ENCODE measurements at regions not wholly inside any gene's neighbourhood (a gene's known extent, or its start where the extent isn't known, plus 50 kb on each side); places are given as distances from the start of the nearest gene placed in this dataset.

GRCh38 chr21:45592208-45592619, 50.0 kb upstream of the SLC19A1 start:
- H3K36me3 ChIP-seq (ENCODE audit: control insufficient read depth in 3 of 3, insufficient read depth in 3 of 3, low read length in 3 of 3), result no peaks in the 10 kb centered on the region
- H3K27me3 ChIP-seq (ENCODE audit: control insufficient read depth in 3 of 3, insufficient read depth in 3 of 3, low read length in 3 of 3), result peaks cover 46 to 56% (median 51%) of the 10 kb centered on the region in 3 donors

GRCh38 chr21:45592626-45593134, 50.4 kb upstream of the SLC19A1 start:
- H3K4me1 ChIP-seq (ENCODE audit: control insufficient read depth in 3 of 3, insufficient read depth in 3 of 3, low read length in 3 of 3), result no peaks in the 10 kb centered on the region
- peaks cover 46 to 56% (median 51%) of the 10 kb centered on the region in 3 donors for H3K27me3 ChIP-seq (ENCODE audit: control insufficient read depth in 3 of 3, insufficient read depth in 3 of 3, low read length in 3 of 3)
- no peak overlapping the region for H3K4me3 ChIP-seq (ENCODE audit: low read length in 3 of 3)
- H3K27ac ChIP-seq (ENCODE audit: low read depth, low read length), result no peak overlapping the region
- no peak overlapping the region for H3K9ac ChIP-seq (ENCODE audit: low read depth in 1 of 3, low read length in 3 of 3)
- peaks cover 0 to 4% (median 0%) of the 10 kb centered on the region in 3 donors for H3K9me3 ChIP-seq (ENCODE audit: control insufficient read depth in 3 of 3, low read length in 3 of 3)
- no peaks in the 10 kb centered on the region for H3K36me3 ChIP-seq (ENCODE audit: control insufficient read depth in 3 of 3, insufficient read depth in 3 of 3, low read length in 3 of 3)

More at GRCh38 chr21:45592208-45592619, 50.0 kb upstream of the SLC19A1 start:
- Histone ChIP-seq H3K9me3 (ENCODE audit: control insufficient read depth in 3 of 3, low read length in 3 of 3) (peaks cover 0 to 5% (median 0%) of the 10 kb centered on the region in 3 donors), H3K4me3 (ENCODE audit: low read length in 3 of 3) (no peak overlapping the region), H3K27ac (ENCODE audit: low read depth, low read length) (no peak overlapping the region), H3K9ac (ENCODE audit: low read depth in 1 of 3, low read length in 3 of 3) (no peak overlapping the region), H3K4me1 (ENCODE audit: control insufficient read depth in 3 of 3, insufficient read depth in 3 of 3, low read length in 3 of 3) (no peaks in the 10 kb centered on the region)

- Histone ChIP-seq H3K27me3 (ENCODE audit: control insufficient read depth in 3 of 3, insufficient read depth in 3 of 3, low read length in 3 of 3) (peaks cover 45 to 56% (median 49%) of the 10 kb centered on the region in 3 donors), H3K9ac (ENCODE audit: low read depth in 1 of 3, low read length in 3 of 3) (no peak overlapping the region), H3K4me3 (ENCODE audit: low read length in 3 of 3) (no peak overlapping the region), H3K9me3 (ENCODE audit: control insufficient read depth in 3 of 3, low read length in 3 of 3) (peaks cover 0 to 4% (median 0%) of the 10 kb centered on the region in 3 donors), H3K36me3 (ENCODE audit: control insufficient read depth in 3 of 3, insufficient read depth in 3 of 3, low read length in 3 of 3) (no peaks in the 10 kb centered on the region), H3K27ac (ENCODE audit: low read depth, low read length) (no peak overlapping the region), H3K4me1 (ENCODE audit: control insufficient read depth in 3 of 3, insufficient read depth in 3 of 3, low read length in 3 of 3) (no peaks in the 10 kb centered on the region)
Measured at GRCh38 chr21:45593162-45594022, 50.1 kb upstream of the PCBP3 start.
